ENCODE measurements at regions not wholly inside any gene's neighbourhood (a gene's known extent, or its start where the extent isn't known, plus 50 kb on each side); places are given as distances from the start of the nearest gene placed in this dataset.

- no peak overlapping the region for H3K9ac ChIP-seq (ENCODE audit: low read depth in 1 of 2, low read length in 2 of 2)
- H3K27ac ChIP-seq (ENCODE audit: low read depth in 1 of 2, low read length in 2 of 2), result no peak overlapping the region
- no peaks in the 10 kb centered on the region for H3K9me3 ChIP-seq (ENCODE audit: control insufficient read depth in 4 of 4, low read length in 3 of 4)
- no peak overlapping the region for H3K4me3 ChIP-seq (ENCODE audit: low read depth in 1 of 3, low read length in 3 of 3)
- no peaks in the 10 kb centered on the region for H3K4me1 ChIP-seq (ENCODE audit: control insufficient read depth in 4 of 4, insufficient read depth in 4 of 4, low read length in 3 of 4)
- H3K27me3 ChIP-seq (ENCODE audit: control insufficient read depth in 4 of 4, insufficient read depth in 4 of 4, low read length in 3 of 4), result peaks cover 0 to 2% (median 0%) of the 10 kb centered on the region in 4 donors
- TF ChIP-seq ZBTB33 (IDR thresholded peaks at IDR 0.05), result no peak
- TF ChIP-seq TAF1 (conservative IDR thresholded peaks at IDR 0.05), result no peak
- no peak for TF ChIP-seq YY1 (IDR thresholded peaks at IDR 0.05)
- TF ChIP-seq GABPA (IDR thresholded peaks at IDR 0.05 in 1 of 2, conservative IDR thresholded peaks at IDR 0.05 in 1 of 2), result no peak
- TF ChIP-seq SP1 (IDR thresholded peaks at IDR 0.05), result no peak
- no peak for TF ChIP-seq RXRA (IDR thresholded peaks at IDR 0.05)
- no peak for TF ChIP-seq ATF3 (IDR thresholded peaks at IDR 0.05)
- no peak for TF ChIP-seq RAD21 (IDR thresholded peaks at IDR 0.05)
- no peaks in the 10 kb centered on the region for H3K36me3 ChIP-seq (ENCODE audit: control insufficient read depth in 4 of 4, insufficient read depth in 3 of 4, low read depth in 1 of 4, low read length in 3 of 4)
- 60% methylated on average over 4 of the region's 4 CpGs for WGBS
- no peak for DNase-seq (ENCODE audit: low spot score)
Measured at GRCh38 chrX:18017411-18017810, 156.3 kb upstream of the RAI2 start.

- no peak overlapping the region for H3K9ac ChIP-seq (ENCODE audit: low read depth in 1 of 2, low read length in 2 of 2)
- H3K27me3 ChIP-seq (ENCODE audit: control insufficient read depth in 4 of 4, insufficient read depth in 4 of 4, low read length in 3 of 4), result peaks cover 0 to 2% (median 0%) of the 10 kb centered on the region in 4 donors
- DNase-seq (ENCODE audit: low spot score), result no peak
- no peaks in the 10 kb centered on the region for H3K9me3 ChIP-seq (ENCODE audit: control insufficient read depth in 4 of 4, low read length in 3 of 4)
- no peaks in the 10 kb centered on the region for H3K4me1 ChIP-seq (ENCODE audit: control insufficient read depth in 4 of 4, insufficient read depth in 4 of 4, low read length in 3 of 4)
- H3K27ac ChIP-seq (ENCODE audit: low read depth in 1 of 2, low read length in 2 of 2), result no peak overlapping the region
- no peak overlapping the region for H3K4me3 ChIP-seq (ENCODE audit: low read depth in 1 of 3, low read length in 3 of 3)
- H3K36me3 ChIP-seq (ENCODE audit: control insufficient read depth in 4 of 4, insufficient read depth in 3 of 4, low read depth in 1 of 4, low read length in 3 of 4), result no peaks in the 10 kb centered on the region
- no peak for TF ChIP-seq MAX (IDR thresholded peaks at IDR 0.05)
- TF ChIP-seq JUND (IDR thresholded peaks at IDR 0.05), result no peak
- TF ChIP-seq ZBTB33 (IDR thresholded peaks at IDR 0.05), result no peak
- TF ChIP-seq FOXA2 (IDR thresholded peaks at IDR 0.05), result no peak
- TF ChIP-seq GABPA (IDR thresholded peaks at IDR 0.05 in 1 of 2, conservative IDR thresholded peaks at IDR 0.05 in 1 of 2), result no peak
- WGBS, result 75% methylated on average over 4 of the region's 4 CpGs
Measured at GRCh38 chrX:18016941-18017340, 155.8 kb upstream of the RAI2 start.

GRCh38 chrX:18010253-18010652 lies 149.2 kb upstream of the RAI2 start:
- Histone ChIP-seq H3K9ac (ENCODE audit: low read depth in 1 of 2, low read length in 2 of 2) (no peak overlapping the region), H3K9me3 (ENCODE audit: control insufficient read depth in 4 of 4, low read length in 3 of 4) (no peaks in the 10 kb centered on the region), H3K4me1 (ENCODE audit: control insufficient read depth in 4 of 4, insufficient read depth in 4 of 4, low read length in 3 of 4) (no peaks in the 10 kb centered on the region), H3K27me3 (ENCODE audit: control insufficient read depth in 4 of 4, insufficient read depth in 4 of 4, low read length in 3 of 4) (peaks cover 0 to under 1% (median 0%) of the 10 kb centered on the region in 4 donors), H3K4me3 (ENCODE audit: low read depth in 1 of 3, low read length in 3 of 3) (no peak overlapping the region), H3K27ac (ENCODE audit: low read depth in 1 of 2, low read length in 2 of 2) (no peak overlapping the region), H3K36me3 (ENCODE audit: control insufficient read depth in 4 of 4, insufficient read depth in 3 of 4, low read depth in 1 of 4, low read length in 3 of 4) (no peaks in the 10 kb centered on the region)
- 76% methylated on average over 4 of the region's 4 CpGs for WGBS
- no peak for DNase-seq (ENCODE audit: low spot score)
- TF ChIP-seq ATF3 (IDR thresholded peaks at IDR 0.05) (no peak), REST (IDR thresholded peaks at IDR 0.05) (no peak), RXRA (IDR thresholded peaks at IDR 0.05) (no peak), SP1 (IDR thresholded peaks at IDR 0.05) (no peak), YY1 (IDR thresholded peaks at IDR 0.05) (no peak), GABPA (IDR thresholded peaks at IDR 0.05 in 1 of 2, conservative IDR thresholded peaks at IDR 0.05 in 1 of 2) (no peak)
